GM23248 (cell line): ENCODE measurements at regions not wholly inside any gene's neighbourhood (a gene's known extent, or its start where the extent isn't known, plus 50 kb on each side); places are given as distances from the start of the nearest gene placed in this dataset.

Source experiments
- DNase-seq: peaks from one replicate; pipeline ENCODE4 v3.0.0-alpha.2; 2015
- H2AFZ ChIP-seq: fragments of 200-600 bp; sonication (generic); 2 replicates; pipeline ENCODE4 v1.6.1; 2016; ENCODE audit warnings: antibody characterized with exemption
- H3F3A ChIP-seq: fragments of 200-600 bp; sonication (generic); 2 replicates; pipeline ENCODE4 v1.6.1; 2016; ENCODE audit warnings: mild to moderate bottlenecking, antibody characterized with exemption, mixed run types; ENCODE audit not compliant: insufficient read depth
- H3K27ac ChIP-seq: fragments of 200-600 bp; sonication (generic); 2 replicates; pipeline ENCODE4 v1.5.1; 2016; ENCODE audit warnings: mild to moderate bottlenecking
- H3K27me3 ChIP-seq: fragments of 200-600 bp; sonication (generic); replicated peaks from 2 replicates; pipeline ENCODE4 v1.6.1; 2016; ENCODE audit warnings: mild to moderate bottlenecking; ENCODE audit not compliant: insufficient read depth
- H3K36me3 ChIP-seq: fragments of 200-600 bp; sonication (generic); 2 replicates; pipeline ENCODE4 v1.6.1; 2016; ENCODE audit warnings: low read depth, mild to moderate bottlenecking
- H3K4me1 ChIP-seq: fragments of 200-600 bp; sonication (generic); 2 replicates; pipeline ENCODE4 v1.6.1; 2016; ENCODE audit warnings: mild to moderate bottlenecking; ENCODE audit not compliant: insufficient read depth
- H3K4me2 ChIP-seq: fragments of 200-600 bp; sonication (generic); one replicate; pipeline ENCODE4 v1.6.1; 2016; ENCODE audit warnings: mild to moderate bottlenecking; ENCODE audit not compliant: unreplicated experiment
- H3K4me3 ChIP-seq: fragments of 200-600 bp; sonication (generic); 2 replicates; pipeline ENCODE4 v1.5.1; 2016; ENCODE audit warnings: mild to moderate bottlenecking
- H3K79me2 ChIP-seq: fragments of 200-600 bp; sonication (generic); 2 replicates; pipeline ENCODE4 v1.6.1; 2016; ENCODE audit warnings: mild to moderate bottlenecking; ENCODE audit not compliant: insufficient read depth
- H3K9ac ChIP-seq: fragments of 200-600 bp; sonication (generic); 2 replicates; pipeline ENCODE4 v1.6.1; 2016; ENCODE audit warnings: mild to moderate bottlenecking
- H3K9me2 ChIP-seq: fragments of 200-600 bp; sonication (generic); 2 replicates; pipeline ENCODE4 v1.6.1; 2016; ENCODE audit warnings: mixed run types, mild to moderate bottlenecking, moderate library complexity; ENCODE audit not compliant: insufficient read depth
- H3K9me3 ChIP-seq: fragments of 200-600 bp; sonication (generic); one replicate; pipeline ENCODE4 v1.6.1; 2017; ENCODE audit warnings: low read depth
- H4K20me1 ChIP-seq: fragments of 200-600 bp; sonication (generic); 2 replicates; pipeline ENCODE4 v1.6.0; 2016; ENCODE audit not compliant: insufficient read depth
- EZH2 ChIP-seq: fragments of 200-600 bp; sonication (generic); IDR thresholded peaks from 2 replicates; pipeline ENCODE4 v1.6.1; 2018; ENCODE audit warnings: antibody characterized with exemption, mild to moderate bottlenecking; ENCODE audit not compliant: insufficient read depth, poor library complexity, severe bottlenecking
- EZH2phosphoT487 ChIP-seq: fragments of 200-600 bp; sonication (generic); IDR thresholded peaks from 2 replicates; pipeline ENCODE4 v1.6.1; 2018; ENCODE audit warnings: antibody characterized with exemption, moderate library complexity, mild to moderate bottlenecking, low read depth; ENCODE audit not compliant: insufficient read depth
- WGBS, 2 experiments: methylation state at CpG; one replicate each; pipeline ENCODE4 v1.1.6; 2015 to 2017; ENCODE audit warnings: low lambda C conversion rate in 2 of 2, low coverage in 1 of 2; ENCODE audit errors: missing lambda C conversion rate in 2 of 2; 5-methylcytosine and 5-hydroxymethylcytosine counted together
- in situ Hi-C: fragments of 300-500 bp; cut with MboI; formaldehyde crosslinking; loops from 2 replicates; pipeline ENCODE4 v1.15.0; 2020

DNA sequence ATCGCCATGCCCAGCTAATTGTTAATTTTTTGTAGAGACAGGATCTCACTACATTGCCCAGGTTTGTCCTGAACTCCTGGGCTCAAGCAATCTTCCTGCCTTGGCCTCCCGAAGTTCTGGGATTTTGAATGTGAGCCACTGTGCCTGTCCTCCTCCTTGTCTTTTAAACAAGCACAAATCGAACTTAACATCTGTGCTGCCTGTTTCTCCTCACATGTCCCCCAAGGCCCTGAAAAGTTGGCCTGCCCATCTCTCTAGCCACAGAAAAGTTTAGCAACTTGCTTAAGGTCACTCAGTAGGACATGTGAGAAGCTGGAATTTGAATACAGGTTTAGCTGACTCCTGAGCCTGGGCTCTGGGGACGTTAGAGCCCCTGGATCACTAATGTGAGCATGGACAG, 115.7 kb upstream of the KCNG1 start:
- 50 to 56% methylated on average over 4 of the region's 4 CpGs for WGBS, 2 experiments
- TF ChIP-seq EZH2 = no peak
- no peak for TF ChIP-seq EZH2phosphoT487
- Histone ChIP-seq H3K9me2 (no peaks in the 10 kb centered on the region), H3K79me2 (no peaks in the 10 kb centered on the region), H3K4me3 (no peak overlapping the region), H3K27ac (no peak overlapping the region), H2AFZ (no peak overlapping the region), H3K36me3 (no peaks in the 10 kb centered on the region), H3K27me3 (0 out of 2 replicates have a peak, but pooled peaks cover 1% of the 10 kb centered on the region), H3K4me1 (no peaks in the 10 kb centered on the region), H3K9me3 (no peaks in the 10 kb centered on the region), H3F3A (no peaks in the 10 kb centered on the region), H3K4me2 (no peak overlapping the region), H3K9ac (no peak overlapping the region), H4K20me1 (no peaks in the 10 kb centered on the region)
- in situ Hi-C loops = no loop called here
- DNase-seq = no peak

DNA sequence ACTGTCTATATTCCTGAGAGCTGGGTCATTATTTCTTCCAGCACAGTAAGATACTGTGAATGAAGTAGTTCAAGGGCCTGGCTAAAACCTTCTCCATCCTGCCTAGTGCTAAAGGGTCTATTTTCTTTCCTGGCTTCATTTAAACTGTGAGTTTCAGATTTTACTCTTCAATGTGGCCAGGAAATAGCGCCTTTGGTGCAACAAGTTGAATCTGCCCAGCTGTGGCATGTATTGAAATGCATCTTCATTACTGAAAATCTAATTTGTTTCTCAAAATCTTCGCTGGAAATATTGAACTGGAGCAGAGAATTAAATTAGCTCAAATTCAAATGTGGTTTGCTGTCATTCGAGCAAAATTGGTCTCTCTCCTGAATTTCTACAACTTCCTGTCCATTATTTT, 114.6 kb upstream of the KCNG1 start:
- no peak for DNase-seq
- in situ Hi-C loops = no loop called here
- Histone ChIP-seq H2AFZ (no peak overlapping the region), H3K4me3 (no peak overlapping the region), H3K9me2 (no peaks in the 10 kb centered on the region), H3K36me3 (no peaks in the 10 kb centered on the region), H4K20me1 (no peaks in the 10 kb centered on the region), H3F3A (no peaks in the 10 kb centered on the region), H3K4me2 (no peak overlapping the region), H3K4me1 (no peaks in the 10 kb centered on the region), H3K9ac (no peak overlapping the region), H3K9me3 (no peaks in the 10 kb centered on the region), H3K27me3 (no peaks in the 10 kb centered on the region), H3K79me2 (no peaks in the 10 kb centered on the region), H3K27ac (no peak overlapping the region)
- no peak for TF ChIP-seq EZH2phosphoT487
- TF ChIP-seq EZH2 = no peak
- WGBS, 2 experiments = 60 to 61% methylated on average over 3 of the region's 3 CpGs

DNA sequence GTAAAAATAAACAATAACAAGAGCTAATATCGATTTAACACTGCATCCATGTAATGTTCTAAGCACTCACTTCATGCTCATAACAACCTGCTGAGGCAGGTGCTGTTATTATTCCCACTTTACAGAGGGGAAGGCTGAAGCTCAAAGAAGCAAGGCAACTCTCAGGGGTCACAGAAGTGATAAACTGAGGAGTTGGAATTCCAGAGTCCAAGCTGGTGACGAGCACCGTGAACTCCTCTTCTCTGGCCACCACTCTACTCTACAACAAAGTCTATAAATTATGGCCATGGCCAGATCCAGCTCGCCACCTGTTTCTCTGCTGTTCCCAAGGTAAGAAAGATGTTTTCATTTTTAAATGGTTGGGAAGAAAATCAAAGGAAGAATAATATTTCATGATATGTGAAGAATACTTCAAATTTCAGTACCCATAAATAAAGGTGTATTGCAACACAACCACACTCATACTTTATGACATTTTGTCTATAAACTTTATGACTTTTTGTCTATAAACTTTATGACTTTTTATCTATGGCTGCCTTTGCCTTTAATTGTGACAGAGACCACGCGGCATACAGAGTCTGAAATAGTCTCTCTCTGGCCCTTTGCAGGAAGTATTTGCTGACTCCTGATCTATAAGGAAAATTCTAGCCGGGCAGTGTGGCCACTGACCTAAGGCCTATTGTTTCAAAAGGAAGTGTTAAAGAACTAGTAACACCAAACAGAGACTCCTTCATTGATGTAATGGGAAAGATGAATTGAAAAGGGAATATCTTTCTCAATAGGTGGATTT, 113.2 kb upstream of the KCNG1 start:
- Histone ChIP-seq H3F3A (no peaks in the 10 kb centered on the region), H3K9ac (no peak overlapping the region), H3K4me2 (no peak overlapping the region), H4K20me1 (no peaks in the 10 kb centered on the region), H2AFZ (no peak overlapping the region; the same call in 1 of the 2 replicates), H3K9me3 (no peaks in the 10 kb centered on the region), H3K27me3 (no peaks in the 10 kb centered on the region), H3K4me3 (no peak overlapping the region), H3K4me1 (no peaks in the 10 kb centered on the region), H3K27ac (no peak overlapping the region), H3K79me2 (no peaks in the 10 kb centered on the region), H3K36me3 (no peaks in the 10 kb centered on the region), H3K9me2 (no peaks in the 10 kb centered on the region)
- WGBS, 2 experiments = 57 to 63% methylated on average over 7 of the region's 7 CpGs
- in situ Hi-C loops = no loop called here
- no peak for DNase-seq
- TF ChIP-seq EZH2 (no peak), EZH2phosphoT487 (no peak)

DNA sequence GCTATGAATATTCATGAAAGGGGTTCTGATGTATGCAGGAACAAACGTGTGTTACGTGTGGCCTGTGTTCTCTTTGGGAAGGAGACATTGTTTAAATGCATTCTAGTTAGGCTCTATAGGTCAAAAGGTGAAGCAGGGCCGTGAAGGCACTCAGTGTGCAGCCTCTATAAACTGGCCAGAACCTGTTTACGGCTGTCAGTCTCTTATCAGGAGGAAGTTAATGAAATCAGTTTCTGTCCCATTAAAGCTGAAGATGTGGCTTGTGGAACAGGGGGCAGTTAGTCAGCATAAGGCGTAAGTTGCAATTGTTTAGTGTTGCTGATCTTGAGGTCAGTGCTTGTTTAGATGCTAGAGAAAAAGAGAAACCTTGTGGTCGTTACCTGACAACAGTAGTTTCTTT, 111.5 kb upstream of the KCNG1 start:
- no peaks in the 10 kb centered on the region for H3K79me2 ChIP-seq
- no peak overlapping the region for H3K9ac ChIP-seq
- no peaks in the 10 kb centered on the region for H3K9me3 ChIP-seq
- H3K4me1 ChIP-seq = no peaks in the 10 kb centered on the region
- no peaks in the 10 kb centered on the region for H3K36me3 ChIP-seq
- H3K27me3 ChIP-seq = no peaks in the 10 kb centered on the region
- H2AFZ ChIP-seq = no peak overlapping the region
- DNase-seq = no peak
- WGBS, 2 experiments = 75% methylated on average over 6 of the region's 6 CpGs
- no peaks in the 10 kb centered on the region for H3K9me2 ChIP-seq
- H3K4me2 ChIP-seq = no peak overlapping the region
- H4K20me1 ChIP-seq = no peaks in the 10 kb centered on the region
- no peak overlapping the region for H3K27ac ChIP-seq
- in situ Hi-C loops = no loop called here
- no peak overlapping the region for H3K4me3 ChIP-seq
- no peaks in the 10 kb centered on the region for H3F3A ChIP-seq
- TF ChIP-seq EZH2phosphoT487 (no peak), EZH2 (no peak)
